ENCODE measurements at regions not wholly inside any gene's neighbourhood (a gene's known extent, or its start where the extent isn't known, plus 50 kb on each side); places are given as distances from the start of the nearest gene placed in this dataset.

DNA sequence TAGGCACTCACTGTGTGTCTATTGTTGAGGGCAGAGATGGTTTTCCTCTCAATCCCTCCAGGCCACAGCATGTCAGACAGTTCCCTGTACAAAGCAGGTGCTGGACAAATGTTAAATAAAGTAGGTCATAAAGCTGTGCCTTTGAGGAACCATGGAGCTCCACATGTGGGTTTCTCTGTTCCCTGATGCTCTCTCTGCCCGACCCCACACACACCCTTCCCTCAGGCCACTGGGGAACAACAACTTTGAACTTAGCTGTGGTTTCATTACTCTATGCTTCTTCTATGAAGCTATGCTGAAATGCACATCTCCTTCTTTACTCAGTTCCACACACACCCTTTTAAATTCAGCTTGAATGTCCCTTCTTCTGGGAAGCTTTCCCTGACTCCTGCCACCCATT is 415.3 kb downstream of the HRH4 start:
- no peak overlapping the region for H3K9ac ChIP-seq (ENCODE audit: extremely low read depth, insufficient read length, low read length)
- no peak overlapping the region for H3K56ac ChIP-seq (ENCODE audit: insufficient read length, low read depth, low read length)
- H2BK5ac ChIP-seq (ENCODE audit: insufficient read length, low read length) = no peak overlapping the region
- no peaks in the 10 kb centered on the region for H3K79me1 ChIP-seq (ENCODE audit: insufficient read depth, low read depth, low read length, poor library complexity, severe bottlenecking)
- Mint-ChIP-seq H3K36me3 (ENCODE audit: insufficient read depth in 1 of 3, low read depth in 3 of 3) (no peaks in the 10 kb centered on the region; a peak in 1 of 7 replicates), H3K4me1 (peaks cover 14 to 22% of the 10 kb centered on the region in 2 experiments), H3K27ac (no peak overlapping the region), H3K4me3 (no peak overlapping the region), H3K9me3 (no peaks in the 10 kb centered on the region), H3K27me3 (ENCODE audit: low read depth) (peaks cover 6% of the 10 kb centered on the region)
- H4K5ac ChIP-seq (ENCODE audit: insufficient read length, low read depth, low read length) = no peak overlapping the region
- TF ChIP-seq, protein P1, sequence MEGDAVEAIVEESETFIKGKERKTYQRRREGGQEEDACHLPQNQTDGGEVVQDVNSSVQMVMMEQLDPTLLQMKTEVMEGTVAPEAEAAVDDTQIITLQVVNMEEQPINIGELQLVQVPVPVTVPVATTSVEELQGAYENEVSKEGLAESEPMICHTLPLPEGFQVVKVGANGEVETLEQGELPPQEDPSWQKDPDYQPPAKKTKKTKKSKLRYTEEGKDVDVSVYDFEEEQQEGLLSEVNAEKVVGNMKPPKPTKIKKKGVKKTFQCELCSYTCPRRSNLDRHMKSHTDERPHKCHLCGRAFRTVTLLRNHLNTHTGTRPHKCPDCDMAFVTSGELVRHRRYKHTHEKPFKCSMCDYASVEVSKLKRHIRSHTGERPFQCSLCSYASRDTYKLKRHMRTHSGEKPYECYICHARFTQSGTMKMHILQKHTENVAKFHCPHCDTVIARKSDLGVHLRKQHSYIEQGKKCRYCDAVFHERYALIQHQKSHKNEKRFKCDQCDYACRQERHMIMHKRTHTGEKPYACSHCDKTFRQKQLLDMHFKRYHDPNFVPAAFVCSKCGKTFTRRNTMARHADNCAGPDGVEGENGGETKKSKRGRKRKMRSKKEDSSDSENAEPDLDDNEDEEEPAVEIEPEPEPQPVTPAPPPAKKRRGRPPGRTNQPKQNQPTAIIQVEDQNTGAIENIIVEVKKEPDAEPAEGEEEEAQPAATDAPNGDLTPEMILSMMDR (conservative IDR thresholded peaks at IDR 0.05) = no peak
- H4K8ac ChIP-seq (replicated peaks; ENCODE audit: insufficient read length, low read depth, low read length) = no peak overlapping the region
- WGBS (ENCODE audit: extremely low coverage, insufficient read length, low lambda C conversion rate) = no CpG with 5 or more reads among the region's 1 CpG
- H4K20me1 ChIP-seq (ENCODE audit: control insufficient read depth, insufficient read depth, insufficient read length) = no peaks in the 10 kb centered on the region
- H4K91ac ChIP-seq (ENCODE audit: insufficient read length, low read depth, low read length) = no peak overlapping the region
- no peak for DNase-seq
- H3K4me1 ChIP-seq (ENCODE audit: insufficient read depth, low read length) = no peaks in the 10 kb centered on the region
- H2BK20ac ChIP-seq (ENCODE audit: low read depth, low read length, poor library complexity, severe bottlenecking) = no peak overlapping the region
- no peak overlapping the region for H3K23ac ChIP-seq (ENCODE audit: insufficient read length, low read depth, low read length)
- no peaks in the 10 kb centered on the region for H3K27me3 ChIP-seq (ENCODE audit: insufficient read depth, low read length)
- no peak overlapping the region for H3K18ac ChIP-seq (ENCODE audit: insufficient read length, low read depth, low read length)
- H2BK15ac ChIP-seq (ENCODE audit: low read depth, low read length) = no peak overlapping the region
- no peaks in the 10 kb centered on the region for H3K23me2 ChIP-seq (ENCODE audit: insufficient read length, low read depth, low read length, poor library complexity, severe bottlenecking)
- no peak overlapping the region for H2BK12ac ChIP-seq (ENCODE audit: insufficient read length, low read depth, low read length)
- no peak overlapping the region for H3K4me2 ChIP-seq (ENCODE audit: insufficient read depth, insufficient read length, low read length)
- H3T11ph ChIP-seq (ENCODE audit: low read length) = no peak overlapping the region
- no peak overlapping the region for H3K14ac ChIP-seq (ENCODE audit: insufficient read depth, low read length)
- H2AK5ac ChIP-seq (ENCODE audit: insufficient read length, low read length) = no peak overlapping the region
- H3K27ac ChIP-seq (ENCODE audit: insufficient read length, low read depth, low read length) = no peak overlapping the region
- no peaks in the 10 kb centered on the region for H3K79me2 ChIP-seq (ENCODE audit: insufficient read depth, low read length)
- H3K4ac ChIP-seq (ENCODE audit: low read depth, low read length) = no peak overlapping the region
- no peaks in the 10 kb centered on the region for H3K9me3 ChIP-seq (ENCODE audit: control insufficient read depth, low read depth, low read length)
- H2AFZ ChIP-seq (ENCODE audit: low read length) = no peak overlapping the region
- H2BK120ac ChIP-seq (ENCODE audit: low read depth, low read length, poor library complexity, severe bottlenecking) = no peak overlapping the region
